Astrocyte (in vitro differentiated cells and primary cell): ENCODE measurements at regions not wholly inside any gene's neighbourhood (a gene's known extent, or its start where the extent isn't known, plus 50 kb on each side); places are given as distances from the start of the nearest gene placed in this dataset.

Source experiments
- DNase-seq: peaks from one replicate; pipeline ENCODE4 v3.0.0-alpha.2; 2010; ENCODE audit warnings: low read depth
- FAIRE-seq: peaks from 2 replicates; lab custom pipeline; 2011; peaks lifted over from hg19 to GRCh38; lab: Jason Lieb, UNC
- H2AFZ ChIP-seq: 2 replicates; pipeline ENCODE4 v1.6.0; 2012; ENCODE audit warnings: low read depth, low read length, inconsistent platforms
- H3K27ac ChIP-seq: 2 replicates; pipeline ENCODE4 v1.5.1; 2011; ENCODE audit warnings: low read depth, low read length, inconsistent platforms
- H3K27me3 ChIP-seq: 2 replicates; pipeline ENCODE4 v1.6.0; 2011; ENCODE audit warnings: low read length, inconsistent platforms; ENCODE audit not compliant: insufficient read depth
- H3K36me3 ChIP-seq: 2 replicates; pipeline ENCODE4 v1.5.1; 2011; ENCODE audit warnings: low read length, inconsistent platforms; ENCODE audit not compliant: insufficient read depth
- H3K4me1 ChIP-seq: 2 replicates; pipeline ENCODE4 v1.5.1; 2011; ENCODE audit warnings: low read length, inconsistent platforms; ENCODE audit not compliant: insufficient read depth
- H3K4me2 ChIP-seq: 2 replicates; pipeline ENCODE4 v1.6.0; 2012; ENCODE audit warnings: low read length, inconsistent platforms
- H3K4me3 ChIP-seq: 2 replicates; pipeline ENCODE4 v1.5.1; 2011; ENCODE audit warnings: low read depth, mild to moderate bottlenecking, low read length, inconsistent platforms; ENCODE audit not compliant: insufficient read depth
- H3K79me2 ChIP-seq: 2 replicates; pipeline ENCODE4 v1.6.0; 2012; ENCODE audit warnings: mild to moderate bottlenecking, low read length, inconsistent platforms; ENCODE audit not compliant: insufficient read depth
- H3K9ac ChIP-seq: 2 replicates; pipeline ENCODE4 v1.6.0; 2012; ENCODE audit warnings: mild to moderate bottlenecking, low read length, inconsistent platforms
- H3K9me3 ChIP-seq: 2 replicates; pipeline ENCODE4 v1.5.1; 2012; ENCODE audit warnings: low read depth, mild to moderate bottlenecking, low read length, inconsistent platforms; ENCODE audit not compliant: insufficient read depth
- H4K20me1 ChIP-seq: 2 replicates; pipeline ENCODE4 v1.6.0; 2012; ENCODE audit warnings: low read length, inconsistent platforms; ENCODE audit not compliant: insufficient read depth
- H3K27ac Mint-ChIP-seq: one replicate; pipeline ENCODE4 v1.8.0; 2021; ENCODE audit warnings: mild to moderate bottlenecking, mixed read lengths; ENCODE audit not compliant: unreplicated experiment
- H3K27me3 Mint-ChIP-seq: one replicate; pipeline ENCODE4 v1.8.0; 2021; ENCODE audit warnings: low read depth, mixed read lengths; ENCODE audit not compliant: unreplicated experiment
- H3K36me3 Mint-ChIP-seq: one replicate; pipeline ENCODE4 v1.8.0; 2021; ENCODE audit warnings: low read depth, mixed read lengths; ENCODE audit not compliant: unreplicated experiment
- H3K4me1 Mint-ChIP-seq: one replicate; pipeline ENCODE4 v1.8.0; 2021; ENCODE audit warnings: low read depth, mixed read lengths; ENCODE audit not compliant: unreplicated experiment
- H3K4me3 Mint-ChIP-seq: one replicate; pipeline ENCODE4 v1.8.0; 2021; ENCODE audit warnings: mild to moderate bottlenecking, moderate library complexity, mixed read lengths; ENCODE audit not compliant: unreplicated experiment
- H3K9me3 Mint-ChIP-seq: one replicate; pipeline ENCODE4 v1.8.0; 2021; ENCODE audit warnings: mild to moderate bottlenecking, mixed read lengths; ENCODE audit not compliant: unreplicated experiment
- CTCF ChIP-seq: IDR thresholded peaks from 2 replicates; pipeline ENCODE4 v1.5.1; 2011; ENCODE audit warnings: low read depth, mild to moderate bottlenecking, inconsistent platforms, low read length, moderate library complexity; ENCODE audit not compliant: insufficient read depth
- EZH2 ChIP-seq: IDR thresholded peaks from 2 replicates; pipeline ENCODE4 v1.6.1; 2012; ENCODE audit warnings: mild to moderate bottlenecking, low read length, inconsistent platforms; ENCODE audit not compliant: insufficient read depth

- Histone ChIP-seq H3K4me3 (no peak overlapping the region), H3K4me2 (no peak overlapping the region), H3K27me3 (no peaks in the 10 kb centered on the region), H2AFZ (no peak overlapping the region), H3K27ac (no peak overlapping the region), H3K9me3 (no peaks in the 10 kb centered on the region), H3K4me1 (no peaks in the 10 kb centered on the region), H3K36me3 (no peaks in the 10 kb centered on the region), H4K20me1 (no peaks in the 10 kb centered on the region), H3K79me2 (no peaks in the 10 kb centered on the region), H3K9ac (no peak overlapping the region)
- Mint-ChIP-seq H3K4me1 (peaks cover 16% of the 10 kb centered on the region), H3K9me3 (no peaks in the 10 kb centered on the region), H3K27me3 (no peaks in the 10 kb centered on the region), H3K36me3 (no peaks in the 10 kb centered on the region), H3K27ac (peak overlapping the region; percentile 15), H3K4me3 (no peak overlapping the region)
- no peak for DNase-seq
- FAIRE-seq: no peak
- TF ChIP-seq CTCF (no peak), EZH2 (no peak)
These were observed 51.0 kb upstream of the GAS7 start for GRCh38 chr17:10249271-10250010.
